H7 (cell line): ENCODE measurements at regions not wholly inside any gene's neighbourhood (a gene's known extent, or its start where the extent isn't known, plus 50 kb on each side); places are given as distances from the start of the nearest gene placed in this dataset.

Source experiments
- DNase-seq: peaks from one replicate; pipeline ENCODE4 v3.0.0; 2012
- H3K27me3 ChIP-seq: 2 replicates; pipeline ENCODE4 v1.6.0; 2011; ENCODE audit warnings: mild to moderate bottlenecking, low read length; ENCODE audit not compliant: control insufficient read depth, insufficient read depth
- H3K36me3 ChIP-seq: replicated peaks from 2 replicates; pipeline ENCODE4 v1.5.1; 2011; ENCODE audit warnings: low read length; ENCODE audit not compliant: control insufficient read depth, insufficient read depth
- H3K4me3 ChIP-seq: 2 replicates; pipeline ENCODE4 v1.5.1; 2011; ENCODE audit warnings: low read depth, mild to moderate bottlenecking, control low read depth, low read length, moderate library complexity; ENCODE audit not compliant: insufficient read depth

DNA sequence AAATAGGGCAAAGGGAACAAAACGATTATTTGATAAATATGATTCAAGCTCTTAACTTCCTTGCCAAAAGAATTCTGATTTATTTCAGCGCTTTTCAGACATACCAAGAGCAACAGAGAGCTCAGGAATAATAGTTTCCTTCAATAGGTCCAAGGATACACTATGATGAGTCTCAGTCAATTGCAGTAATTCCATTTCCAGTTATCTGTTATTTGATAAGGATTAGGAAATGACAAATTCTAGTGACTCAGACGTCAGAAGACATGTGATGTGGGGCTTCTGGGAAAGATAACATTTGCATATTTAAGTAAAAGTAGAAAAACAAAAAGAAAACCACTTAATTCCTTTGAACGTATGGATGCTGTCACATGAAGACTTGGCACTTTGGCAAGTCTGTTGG lies 1250.8 kb upstream of the CDH18 start:
- H3K4me3 ChIP-seq = no peak overlapping the region
- H3K36me3 ChIP-seq = no peaks in the 10 kb centered on the region
- DNase-seq = no peak
- H3K27me3 ChIP-seq = no peaks in the 10 kb centered on the region

DNA sequence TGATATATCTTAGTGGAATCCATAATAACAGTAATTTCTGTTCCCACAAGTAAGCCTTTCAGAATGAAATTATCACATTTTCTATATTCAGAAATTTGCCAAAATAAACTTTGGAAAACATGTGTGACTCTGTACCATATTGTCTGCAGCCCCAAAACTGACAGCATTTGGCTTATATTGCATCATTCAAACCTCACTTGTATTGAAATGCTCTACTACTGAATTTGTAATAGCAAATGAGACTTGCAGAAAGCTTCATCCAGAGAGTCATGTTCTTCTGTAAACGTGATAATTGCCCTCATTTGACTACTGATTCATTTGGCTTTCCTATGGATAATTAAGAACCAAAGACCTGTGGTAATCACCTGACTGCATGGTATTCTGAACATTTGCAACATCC lies 1249.5 kb upstream of the CDH18 start:
- Histone ChIP-seq H3K27me3 (no peaks in the 10 kb centered on the region), H3K4me3 (no peak overlapping the region), H3K36me3 (no peaks in the 10 kb centered on the region)
- DNase-seq = no peak

DNA sequence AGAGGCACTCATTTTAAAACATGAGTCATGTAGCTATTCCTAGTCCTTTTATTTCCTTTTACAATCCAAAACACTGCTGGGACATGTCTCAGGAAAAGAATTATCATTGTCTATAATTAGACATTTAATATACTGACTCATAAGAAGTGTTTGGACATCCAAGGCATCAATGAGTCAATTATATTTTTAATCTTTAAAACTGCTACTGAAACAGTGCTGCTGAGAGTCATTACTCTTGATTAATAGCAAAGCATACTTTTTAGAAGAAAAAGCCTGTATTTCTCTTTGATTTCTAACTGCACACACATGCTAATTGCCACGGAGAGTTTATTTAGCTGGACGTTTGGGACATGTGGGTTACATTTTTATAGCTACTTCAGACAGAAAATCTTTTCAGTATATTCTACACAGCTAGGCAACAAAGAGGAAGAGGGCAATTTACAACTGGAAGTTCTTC lies 1249.0 kb upstream of the CDH18 start:
- H3K36me3 ChIP-seq = no peaks in the 10 kb centered on the region
- no peak overlapping the region for H3K4me3 ChIP-seq
- no peaks in the 10 kb centered on the region for H3K27me3 ChIP-seq
- no peak for DNase-seq

DNA sequence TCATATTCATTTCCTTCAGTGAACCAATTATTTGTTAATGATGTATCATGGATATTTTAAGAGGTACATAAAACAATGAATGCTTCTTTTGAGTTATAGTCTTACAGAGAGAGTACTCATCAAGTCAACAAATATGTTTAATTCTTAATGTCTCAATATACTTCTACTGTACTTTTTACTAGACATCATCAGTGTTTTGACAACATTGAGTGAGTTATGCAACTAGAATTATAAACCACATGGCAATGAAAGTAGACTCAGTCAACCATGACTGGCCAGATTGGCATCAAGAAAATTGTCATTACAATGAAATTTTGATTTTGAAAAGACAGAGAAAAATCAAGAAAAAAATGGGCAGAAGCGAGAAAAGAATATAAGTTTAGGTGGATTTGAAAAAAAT lies 1248.1 kb upstream of the CDH18 start:
- DNase-seq = no peak
- H3K4me3 ChIP-seq = no peak overlapping the region
- H3K27me3 ChIP-seq = no peaks in the 10 kb centered on the region
- no peaks in the 10 kb centered on the region for H3K36me3 ChIP-seq

DNA sequence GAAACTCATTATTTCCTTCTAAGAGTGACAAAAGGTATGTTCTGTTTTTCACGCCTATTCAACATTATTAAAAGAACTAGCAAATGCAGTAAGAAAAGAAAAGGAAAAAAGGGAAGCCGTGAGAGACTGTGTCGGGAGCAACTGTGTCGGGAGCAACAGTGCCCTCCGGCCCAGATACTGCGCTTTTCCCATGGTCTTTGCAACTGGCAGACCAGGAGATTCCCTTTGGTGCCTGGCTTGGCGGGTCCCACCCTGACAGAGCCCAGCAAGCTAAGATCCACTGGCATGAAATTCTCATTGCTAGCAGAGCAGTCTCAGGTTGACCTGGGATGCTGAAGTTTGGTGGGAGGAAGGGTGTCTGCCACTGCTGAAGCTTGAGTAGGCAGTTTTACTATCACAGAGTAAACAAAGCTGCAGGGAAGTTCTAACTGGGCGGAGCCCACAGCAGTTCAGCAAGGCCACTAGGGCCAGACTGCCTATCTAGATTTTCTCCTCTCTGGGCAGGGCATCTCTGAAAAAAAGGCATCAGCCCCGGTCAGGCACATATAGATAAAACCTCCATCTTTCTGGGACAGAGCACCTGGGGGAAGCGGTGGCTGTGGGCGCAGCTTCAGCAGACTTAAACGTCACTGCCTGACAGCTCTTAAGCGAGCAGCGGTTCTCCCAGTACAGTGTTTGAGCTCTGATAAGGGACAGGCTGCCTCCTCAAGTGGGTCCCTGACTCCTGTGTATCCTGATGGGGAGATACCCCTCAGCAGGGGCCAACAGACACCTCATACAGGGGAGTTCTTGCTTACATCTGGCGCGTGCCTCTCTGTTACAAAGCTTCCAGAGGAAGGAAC lies 1237.4 kb upstream of the CDH18 start:
- Histone ChIP-seq H3K36me3 (no peaks in the 10 kb centered on the region), H3K4me3 (no peak overlapping the region), H3K27me3 (no peaks in the 10 kb centered on the region)
- no peak for DNase-seq

DNA sequence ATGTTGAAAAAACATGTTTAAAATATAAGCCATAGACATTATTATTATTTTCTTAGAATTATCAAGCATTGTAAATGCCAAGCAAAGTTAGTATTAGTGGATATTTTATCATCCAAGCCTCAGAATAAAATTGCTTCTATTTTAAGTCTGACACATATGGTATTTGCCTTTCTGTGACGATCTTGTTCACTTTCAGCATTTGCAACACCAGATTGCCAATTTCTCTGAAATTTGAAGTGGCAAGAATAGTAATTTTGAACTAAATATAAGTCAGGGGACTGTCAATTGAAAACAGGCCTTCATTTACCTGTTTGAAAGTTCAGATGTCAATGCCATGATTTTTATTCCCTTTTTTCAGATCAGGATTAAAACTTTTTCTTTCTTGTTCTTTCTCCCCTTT lies 1233.6 kb upstream of the CDH18 start:
- H3K36me3 ChIP-seq = no peaks in the 10 kb centered on the region
- no peak for DNase-seq
- no peak overlapping the region for H3K4me3 ChIP-seq
- H3K27me3 ChIP-seq = no peaks in the 10 kb centered on the region

DNA sequence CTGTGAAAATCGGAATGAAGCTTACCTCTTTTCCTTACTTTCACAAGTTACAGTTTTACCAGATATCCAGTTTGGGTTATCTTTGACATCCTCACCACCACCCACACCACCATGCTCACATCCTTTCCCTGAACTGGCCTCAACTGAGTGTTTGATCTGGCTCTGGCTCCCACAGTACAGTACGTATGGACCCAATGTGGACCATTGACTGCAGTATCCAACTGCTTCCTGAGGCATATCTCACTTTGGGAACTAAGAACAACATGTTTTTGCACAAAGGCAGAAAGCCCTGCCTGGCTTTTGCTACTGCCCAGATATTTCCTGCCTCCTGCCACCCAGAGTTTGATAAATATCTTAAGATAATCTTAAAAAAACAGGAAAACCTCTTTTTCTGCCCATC lies 1232.0 kb upstream of the CDH18 start:
- H3K4me3 ChIP-seq = no peak overlapping the region
- H3K27me3 ChIP-seq = no peaks in the 10 kb centered on the region
- no peaks in the 10 kb centered on the region for H3K36me3 ChIP-seq
- no peak for DNase-seq

DNA sequence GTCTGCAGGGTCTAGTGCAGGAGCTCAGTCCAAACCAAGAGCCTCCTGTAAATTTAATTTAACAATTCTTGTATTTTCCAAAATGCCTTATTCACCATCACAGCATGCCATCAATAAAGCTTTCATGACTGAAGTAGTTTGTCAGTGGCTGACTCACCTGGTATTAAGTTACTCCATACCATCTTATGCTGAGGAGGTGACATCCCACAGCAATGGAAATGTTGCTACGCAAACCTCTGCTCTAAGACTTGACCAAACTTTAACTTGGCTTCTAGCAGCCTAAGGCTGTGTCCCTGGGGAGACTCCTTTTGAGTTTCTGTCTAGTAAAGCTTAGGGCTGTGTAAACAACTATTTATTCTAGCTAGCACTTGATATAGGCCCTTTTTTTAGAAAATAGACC lies 1231.3 kb upstream of the CDH18 start:
- no peak for DNase-seq
- no peak overlapping the region for H3K4me3 ChIP-seq
- H3K36me3 ChIP-seq = no peaks in the 10 kb centered on the region
- no peaks in the 10 kb centered on the region for H3K27me3 ChIP-seq

DNA sequence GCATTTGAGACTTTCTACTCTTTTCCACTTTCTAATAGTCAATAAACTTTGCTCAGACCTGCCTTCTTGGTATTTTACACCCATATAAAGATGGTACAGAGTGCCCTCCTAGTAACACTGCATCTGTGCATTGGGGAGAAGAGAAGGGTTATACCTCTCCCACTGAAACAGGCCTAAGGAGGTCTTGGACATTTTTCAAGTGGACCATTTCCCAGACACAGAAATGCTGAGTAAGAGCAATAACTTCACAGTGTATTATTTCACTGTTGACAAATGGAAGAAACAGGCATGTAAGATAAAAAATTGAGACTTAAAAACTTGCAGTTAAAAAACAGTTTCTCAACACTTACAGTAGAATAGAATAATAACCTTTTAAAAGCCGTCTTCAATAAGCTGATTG lies 1224.0 kb upstream of the CDH18 start:
- no peak overlapping the region for H3K4me3 ChIP-seq
- no peaks in the 10 kb centered on the region for H3K27me3 ChIP-seq
- H3K36me3 ChIP-seq = no peaks in the 10 kb centered on the region
- DNase-seq = no peak

DNA sequence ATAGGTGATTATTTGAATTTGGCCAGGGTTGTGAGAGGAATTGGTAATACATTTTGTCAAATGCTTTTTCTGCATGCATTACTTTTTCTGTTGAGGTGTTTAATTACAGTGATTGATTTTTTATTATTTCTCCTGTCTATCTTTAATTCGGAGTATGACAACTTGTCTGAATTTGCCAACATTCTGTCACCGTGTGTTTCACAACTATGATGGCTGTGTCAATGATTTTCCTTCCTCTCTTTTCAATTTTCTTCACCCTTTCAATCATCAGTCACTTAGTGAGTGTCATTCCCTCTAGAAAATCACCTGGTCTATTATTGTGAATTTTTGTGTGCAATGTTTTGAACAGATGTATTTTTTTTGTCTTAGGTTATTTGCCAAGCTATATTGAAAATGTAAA lies 1221.4 kb upstream of the CDH18 start:
- no peaks in the 10 kb centered on the region for H3K27me3 ChIP-seq
- H3K4me3 ChIP-seq = no peak overlapping the region
- DNase-seq = no peak
- no peaks in the 10 kb centered on the region for H3K36me3 ChIP-seq

DNA sequence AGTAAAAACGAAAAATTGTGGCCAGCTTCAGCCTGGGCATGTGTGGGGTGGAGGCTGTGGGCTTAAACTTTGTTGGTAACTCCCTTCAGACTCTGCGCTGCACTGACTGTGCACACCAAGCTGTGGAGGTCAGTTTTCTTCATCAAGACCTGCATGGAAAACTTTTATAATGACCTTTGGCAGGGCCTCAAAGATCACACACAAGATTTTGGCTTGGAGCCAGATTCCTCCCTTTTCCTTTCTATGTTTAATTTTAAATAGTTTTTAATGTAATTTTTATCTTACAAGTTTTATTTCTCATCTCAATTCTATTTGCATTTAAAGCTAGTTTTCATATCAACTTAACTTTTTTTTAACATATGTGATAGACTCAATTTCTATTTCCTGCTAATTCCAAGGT lies 1211.1 kb upstream of the CDH18 start:
- H3K4me3 ChIP-seq = no peak overlapping the region

DNA sequence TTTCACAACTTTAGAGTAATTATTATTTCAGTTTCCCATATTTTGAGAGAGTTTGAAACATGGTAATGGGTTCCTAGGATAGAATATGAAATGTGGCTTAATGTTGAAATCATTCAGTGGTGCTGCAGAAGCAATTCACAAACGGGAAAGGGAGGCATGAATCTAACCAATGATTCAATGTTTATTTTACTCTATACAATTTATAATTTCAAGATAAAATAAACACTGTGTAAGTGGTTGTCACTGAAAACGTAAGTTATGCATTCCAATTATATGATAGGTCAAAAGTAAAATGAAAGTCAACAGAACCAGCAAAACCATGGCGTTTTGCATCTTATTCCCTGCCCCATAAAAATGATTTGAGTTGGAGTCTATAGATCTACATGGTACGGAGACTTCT lies 1207.1 kb upstream of the CDH18 start:
- Histone ChIP-seq H3K27me3 (no peaks in the 10 kb centered on the region), H3K36me3 (no peaks in the 10 kb centered on the region), H3K4me3 (no peak overlapping the region)
- no peak for DNase-seq

More for the DNA sequence above, 1211.1 kb upstream of the CDH18 start:
- H3K27me3 ChIP-seq = no peaks in the 10 kb centered on the region
- H3K36me3 ChIP-seq = no peaks in the 10 kb centered on the region
- DNase-seq = no peak

DNA sequence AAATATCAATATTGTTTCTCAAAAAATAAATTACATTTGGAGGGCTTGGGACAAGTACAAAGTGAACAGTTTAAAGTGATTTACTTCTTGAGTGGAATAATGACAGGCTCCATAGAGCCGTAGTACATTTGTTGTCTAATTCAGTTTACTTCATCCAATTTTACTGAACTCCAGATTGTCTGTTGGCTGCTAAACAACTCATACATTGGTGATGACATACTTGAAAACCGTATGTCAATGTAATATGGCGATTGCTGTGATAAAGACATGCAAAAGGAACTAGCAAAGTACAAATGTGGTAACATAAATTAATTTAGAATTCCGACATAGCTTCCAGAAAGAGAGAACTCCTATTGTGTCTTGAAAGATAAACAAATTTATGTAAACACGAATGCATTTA lies 1197.5 kb upstream of the CDH18 start:
- no peaks in the 10 kb centered on the region for H3K36me3 ChIP-seq
- no peaks in the 10 kb centered on the region for H3K27me3 ChIP-seq
- no peak for DNase-seq
- no peak overlapping the region for H3K4me3 ChIP-seq

DNA sequence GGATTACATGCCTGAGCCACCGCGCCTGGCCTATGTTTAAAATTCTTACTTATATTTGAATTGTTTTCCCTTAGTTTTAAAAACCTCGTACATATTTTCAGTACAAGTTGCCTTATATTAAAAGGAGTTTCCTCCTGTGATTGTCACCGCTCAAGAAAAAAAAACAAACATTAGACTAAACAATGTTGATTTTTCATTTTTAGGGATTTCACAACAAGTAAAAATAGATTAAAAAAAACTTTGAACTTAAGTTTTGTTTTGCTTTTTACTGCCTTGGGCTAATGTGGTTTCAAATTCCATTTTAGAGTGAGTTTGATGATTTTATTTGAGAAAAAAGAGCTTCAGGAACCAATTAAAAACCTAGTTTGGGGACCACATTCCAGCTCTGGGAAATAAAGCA lies 1196.6 kb upstream of the CDH18 start:
- Histone ChIP-seq H3K4me3 (no peak overlapping the region), H3K27me3 (no peaks in the 10 kb centered on the region), H3K36me3 (no peaks in the 10 kb centered on the region)
- no peak for DNase-seq

DNA sequence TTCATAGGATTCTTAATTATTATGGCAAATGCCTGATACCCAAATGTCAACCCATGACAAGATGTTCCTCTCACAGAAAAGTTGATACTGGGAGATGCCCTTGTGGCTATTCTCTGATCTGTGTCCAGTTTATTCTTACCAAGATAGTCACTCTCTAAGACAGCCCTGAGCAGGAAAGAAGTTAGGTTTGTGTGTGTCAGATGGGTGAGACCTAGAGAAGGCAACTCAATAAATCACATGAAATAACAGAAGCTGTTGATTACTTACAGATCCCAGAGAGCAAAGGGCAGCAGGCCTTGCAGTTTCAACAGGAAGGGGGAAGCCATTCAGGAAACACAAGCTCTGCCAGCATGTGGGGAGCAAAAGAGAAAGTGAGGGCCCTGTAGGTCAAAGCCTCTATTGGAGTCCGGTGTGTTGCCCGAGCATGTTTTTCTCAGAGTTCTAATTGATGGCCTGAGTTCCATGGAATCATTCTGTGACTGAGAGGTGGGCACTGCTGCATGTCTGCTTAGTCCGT lies 1193.7 kb upstream of the CDH18 start:
- H3K27me3 ChIP-seq = no peaks in the 10 kb centered on the region
- no peak for DNase-seq
- no peak overlapping the region for H3K4me3 ChIP-seq
- H3K36me3 ChIP-seq = no peaks in the 10 kb centered on the region
